Astrocyte of the cerebellum (primary cell): ENCODE measurements at regions not wholly inside any gene's neighbourhood (a gene's known extent, or its start where the extent isn't known, plus 50 kb on each side); places are given as distances from the start of the nearest gene placed in this dataset.

Experiments
- DNase-seq: peaks from one replicate; pipeline ENCODE4 v3.0.0-alpha.2; 2011; ENCODE audit warnings: low read depth
- H3K4me3 ChIP-seq: 2 replicates; pipeline ENCODE4 v1.5.1; 2011; ENCODE audit warnings: mild to moderate bottlenecking, low read depth, low read length, moderate library complexity
- CTCF ChIP-seq: IDR thresholded peaks from 2 replicates; pipeline ENCODE4 v1.5.1; 2012; ENCODE audit warnings: low read length, low read depth, moderate library complexity, mild to moderate bottlenecking; ENCODE audit errors: missing control alignments
- in situ Hi-C: cut with HindIII; loops from 2 replicates; pipeline ENCODE4 v1.10.0; 2017; ENCODE audit warnings: low sequenced_read_pairs

- no peak for TF ChIP-seq CTCF
- in situ Hi-C loops, result no loop called here
- no peak overlapping the region for H3K4me3 ChIP-seq
- peak; percentile 85 for DNase-seq
Observed at GRCh38 chr1:222043444-222044292, 301.8 kb upstream of the DUSP10 start.

- no peak overlapping the region for H3K4me3 ChIP-seq
- in situ Hi-C loops, result no loop called here
- no peak for TF ChIP-seq CTCF
- no peak for DNase-seq
Observed at GRCh38 chr1:222042120-222042519, 300.2 kb upstream of the DUSP10 start.

DNA sequence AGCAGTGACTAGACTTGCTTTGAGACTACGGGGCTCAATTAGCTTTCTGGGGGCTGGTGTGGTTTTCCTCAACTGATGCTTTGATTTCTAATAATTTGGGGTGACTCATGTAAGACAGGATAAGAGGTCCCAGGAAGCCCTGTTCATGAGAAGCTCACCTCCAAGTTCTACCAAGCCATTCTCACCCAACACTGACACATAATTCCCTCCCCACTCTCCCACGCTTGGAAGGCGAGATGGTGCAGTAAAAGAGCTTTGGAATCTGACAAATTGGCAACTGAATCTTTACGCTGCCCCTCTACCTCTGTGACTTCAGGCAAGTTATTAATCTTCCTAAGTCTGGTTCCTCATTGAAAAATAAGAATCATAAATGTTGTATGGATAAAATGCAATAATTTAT is 299.1 kb upstream of the DUSP10 start:
- no peak for TF ChIP-seq CTCF
- in situ Hi-C loops, result no loop called here
- DNase-seq, result no peak
- no peak overlapping the region for H3K4me3 ChIP-seq

DNA sequence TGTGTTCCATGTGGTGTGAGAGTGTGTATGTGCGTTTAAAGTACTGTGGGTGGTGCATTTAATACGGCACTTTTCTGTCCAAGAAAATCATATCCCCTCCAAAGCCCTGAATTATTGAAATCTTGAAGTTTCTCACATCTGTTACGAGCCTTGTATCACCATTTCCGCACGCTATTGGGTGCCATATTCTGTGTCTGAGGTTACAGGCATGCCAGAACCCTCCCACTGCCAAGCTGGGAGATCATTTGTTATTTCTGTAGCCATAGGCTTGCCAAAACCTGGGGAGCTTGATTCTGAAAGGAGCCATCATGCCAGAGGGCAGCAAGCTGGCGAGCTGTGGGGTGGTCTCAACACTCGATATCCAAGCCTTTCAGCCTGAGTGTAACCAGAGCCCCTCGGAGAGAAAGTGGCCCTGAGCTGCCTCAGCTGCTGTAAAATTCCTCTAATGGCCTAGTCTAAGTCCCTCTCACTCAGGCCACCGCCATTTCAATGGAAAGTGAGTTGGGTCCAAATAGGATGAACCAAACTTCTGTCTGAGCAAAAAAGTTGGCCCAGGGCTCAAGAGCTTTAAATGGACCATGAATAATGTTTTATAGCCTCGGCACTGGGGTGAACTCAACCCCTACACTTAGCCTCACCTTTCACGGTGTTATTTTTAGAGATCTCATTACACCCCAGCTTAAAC is 298.4 kb upstream of the DUSP10 start:
- no peak for TF ChIP-seq CTCF
- in situ Hi-C loops, result no loop called here
- no peak overlapping the region for H3K4me3 ChIP-seq
- DNase-seq, result no peak

GRCh38 chr1:222038971-222039370 is 297.1 kb upstream of the DUSP10 start:
- no peak for TF ChIP-seq CTCF
- H3K4me3 ChIP-seq, result no peak overlapping the region
- in situ Hi-C loops, result no loop called here
- DNase-seq, result no peak

DNA sequence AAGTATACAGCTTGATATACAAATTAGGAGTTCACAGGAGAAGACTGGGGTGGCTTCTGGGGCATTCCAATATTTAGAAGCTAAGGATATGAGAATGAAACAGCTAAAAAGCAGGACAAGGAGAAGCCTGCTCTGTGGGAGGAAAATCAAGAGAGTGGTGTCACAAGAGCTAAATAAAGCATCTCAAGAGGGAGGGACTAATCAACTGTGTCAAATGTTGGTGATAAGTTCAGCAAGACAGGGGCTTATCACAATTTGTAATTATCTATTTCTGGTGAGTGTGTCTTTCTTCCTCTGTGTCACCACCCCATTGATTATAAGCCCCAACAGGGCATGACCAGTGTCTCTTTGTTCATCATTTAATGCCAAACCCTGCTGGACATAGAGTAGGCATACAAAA is 295.8 kb upstream of the DUSP10 start:
- H3K4me3 ChIP-seq, result no peak overlapping the region
- in situ Hi-C loops, result no loop called here
- no peak for TF ChIP-seq CTCF
- DNase-seq, result no peak
